Erythroblast (primary cell): ENCODE measurements at regions not wholly inside any gene's neighbourhood (a gene's known extent, or its start where the extent isn't known, plus 50 kb on each side); places are given as distances from the start of the nearest gene placed in this dataset.
"Not testable (repeated sequence)": the region's sequence is repeated elsewhere in the genome, so short reads cannot be mapped to it uniquely, and the experiment has no call there.

Experiments
- DNase-seq, 2 experiments: peaks; one replicate each; lab custom pipeline; 2025; lab: John Stamatoyannopoulos, UW
- GATA1 ChIP-seq: IDR thresholded peaks from 2 replicates; pipeline ENCODE4 v1.6.1; 2011; ENCODE audit warnings: low read depth, mild to moderate bottlenecking, control low read depth, low read length, moderate library complexity
- POLR2A ChIP-seq: IDR thresholded peaks from 2 replicates; pipeline ENCODE4 v1.6.1; 2011; ENCODE audit warnings: mild to moderate bottlenecking, low read length

- TF ChIP-seq POLR2A (no peak), GATA1 (no peak)
- no peak for DNase-seq
Measured at GRCh38 chrX:40227125-40227524, 129.4 kb upstream of the BCOR start.

DNA sequence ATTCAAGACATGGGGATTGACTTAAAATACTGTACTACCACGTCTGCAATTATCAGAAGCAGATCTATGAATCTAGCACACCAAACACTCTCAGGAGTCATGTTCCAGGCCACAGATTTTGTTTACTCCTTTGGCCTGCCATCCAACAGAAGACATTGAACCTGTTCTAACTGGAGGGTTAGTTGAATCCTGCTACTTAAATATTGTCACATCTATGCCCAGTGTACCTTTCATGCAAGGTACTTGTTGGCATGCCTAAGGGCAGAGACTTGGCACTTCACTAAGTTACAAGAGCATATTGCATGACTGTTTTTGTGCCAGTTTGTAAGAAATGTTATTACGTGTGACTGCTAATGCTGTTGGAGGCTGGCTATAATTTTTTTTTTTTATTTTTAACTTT is 126.9 kb upstream of the BCOR start:
- TF ChIP-seq GATA1 (no peak), POLR2A (no peak)
- DNase-seq: no peak

DNA sequence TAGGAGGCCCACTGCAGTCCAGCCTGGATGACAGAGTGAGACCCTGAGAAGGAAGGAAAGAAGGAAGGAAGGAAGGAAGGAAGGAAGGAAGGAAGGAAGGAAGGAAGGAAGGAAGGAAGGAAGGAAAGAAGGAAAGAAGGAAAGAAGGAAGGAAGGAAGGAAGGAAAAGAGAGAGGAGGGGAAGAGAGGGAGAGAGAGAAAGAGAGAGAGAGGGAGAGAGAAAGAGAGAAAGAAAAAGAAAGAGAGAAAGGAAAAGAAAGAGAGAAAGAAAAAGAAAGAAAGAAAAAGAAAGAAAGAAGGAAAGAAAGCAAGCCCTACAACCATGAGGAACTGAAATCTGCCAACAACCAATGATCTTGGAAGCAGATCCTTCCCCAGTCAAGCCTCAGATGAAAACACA is 124.9 kb upstream of the BCOR start:
- not testable (repeated sequence) for DNase-seq

DNA sequence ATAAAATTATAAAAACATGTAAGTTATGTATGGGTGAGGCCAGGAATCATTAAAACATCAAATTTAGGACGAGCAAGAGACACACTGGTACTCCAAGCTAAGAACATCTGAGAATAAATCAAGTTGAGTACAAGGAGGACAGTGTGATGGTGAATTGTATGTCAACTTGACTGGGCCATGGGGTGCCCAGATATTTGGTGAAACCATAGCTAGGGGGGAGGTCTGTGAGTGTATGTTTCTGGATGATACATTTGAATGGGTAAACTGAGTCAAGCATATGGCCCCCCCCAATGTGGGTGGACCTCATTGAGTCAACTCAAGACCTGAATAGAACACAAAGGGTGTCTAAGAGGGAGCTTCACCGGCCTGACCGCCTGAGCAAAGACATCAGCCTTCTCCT is 115.3 kb upstream of the BCOR start:
- DNase-seq: no peak
- TF ChIP-seq GATA1: no peak
- no peak for TF ChIP-seq POLR2A

DNA sequence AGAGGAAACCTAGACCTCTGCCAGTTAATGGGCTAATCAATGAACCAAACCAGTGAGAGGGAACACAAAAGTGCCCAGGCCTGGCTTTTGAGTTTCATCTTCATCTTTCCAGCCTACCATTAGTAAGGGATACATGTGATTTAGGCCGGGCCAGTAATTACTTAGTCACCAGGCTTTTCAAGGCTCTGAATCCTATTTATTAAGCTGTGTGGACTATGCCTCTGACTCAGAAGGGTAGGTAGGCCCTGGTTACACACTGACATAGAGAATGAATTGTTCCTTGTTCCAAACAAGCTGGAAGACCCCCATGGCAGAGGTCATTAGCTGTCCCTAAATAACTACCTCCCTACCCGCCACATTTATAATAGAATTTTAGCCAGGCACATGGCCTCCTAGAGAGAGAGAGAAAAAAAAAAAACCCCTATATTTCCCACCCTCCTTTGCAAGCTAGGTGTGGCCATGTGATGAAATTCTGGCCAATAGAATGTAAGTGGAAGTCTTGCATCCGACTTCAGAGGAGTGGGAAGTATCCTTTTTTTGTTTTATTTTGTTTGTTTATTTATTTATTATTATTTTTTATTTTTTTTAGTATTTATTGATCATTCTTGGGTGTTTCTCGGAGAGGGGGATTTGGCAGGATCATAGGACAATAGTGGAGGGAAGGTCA is 112.3 kb upstream of the BCOR start:
- DNase-seq: no peak
- TF ChIP-seq GATA1: no peak
- no peak for TF ChIP-seq POLR2A

GRCh38 chrX:40207626-40208025 is 109.9 kb upstream of the BCOR start:
- TF ChIP-seq GATA1 (no peak), POLR2A (no peak)
- DNase-seq: no peak

DNA sequence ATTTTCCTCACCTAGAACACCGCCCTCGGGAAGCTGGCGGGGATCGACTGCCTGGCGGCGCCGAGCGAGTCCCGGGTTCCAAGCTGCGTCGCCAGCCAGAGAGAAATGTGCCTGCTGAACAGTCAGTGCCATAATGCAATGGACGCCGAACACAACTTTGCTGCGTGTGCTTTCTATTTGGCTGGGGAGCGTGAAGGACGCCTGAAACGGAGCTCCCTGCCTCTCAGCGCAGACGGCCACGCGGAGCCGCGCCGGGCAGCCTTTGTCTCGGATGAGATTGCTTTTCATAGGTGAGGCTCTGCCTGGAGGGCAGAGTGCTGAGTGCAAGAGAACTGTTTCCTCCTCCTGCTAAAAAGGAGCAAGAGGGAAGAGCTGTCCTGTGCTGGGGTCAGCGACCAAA is 107.7 kb upstream of the BCOR start:
- no peak for TF ChIP-seq POLR2A
- no peak for TF ChIP-seq GATA1
- DNase-seq: no peak

GRCh38 chrX:40202456-40202855 is 104.7 kb upstream of the BCOR start:
- DNase-seq: no peak
- TF ChIP-seq GATA1: no peak
- no peak for TF ChIP-seq POLR2A

DNA sequence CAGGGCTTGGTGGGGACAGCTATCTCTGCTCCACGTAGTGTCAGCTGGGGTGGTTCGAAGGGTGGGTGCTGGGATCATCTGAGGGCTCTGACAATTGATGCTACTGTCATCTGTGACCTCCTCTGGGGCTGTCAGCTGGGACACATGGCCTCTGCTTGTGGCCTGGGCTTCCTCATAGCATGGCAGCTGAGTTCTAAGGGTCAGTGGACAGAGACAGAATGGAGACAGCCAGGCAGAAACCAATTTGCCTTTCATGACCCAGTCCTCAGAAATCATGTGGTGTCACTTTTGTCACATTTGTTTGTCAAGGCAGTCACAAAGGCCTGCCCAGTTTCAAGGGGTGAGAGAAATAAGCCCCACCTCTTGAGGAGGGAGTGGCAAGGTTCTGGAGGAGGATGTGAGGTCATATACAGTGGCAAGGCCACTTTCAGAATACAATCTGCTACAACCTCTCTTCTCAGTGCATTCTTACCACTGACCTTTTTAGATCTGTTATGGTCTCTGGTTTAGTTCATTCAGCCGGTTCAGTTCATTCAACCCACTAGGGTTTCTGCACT is 103.6 kb upstream of the BCOR start:
- TF ChIP-seq POLR2A (no peak), GATA1 (no peak)
- no peak for DNase-seq

DNA sequence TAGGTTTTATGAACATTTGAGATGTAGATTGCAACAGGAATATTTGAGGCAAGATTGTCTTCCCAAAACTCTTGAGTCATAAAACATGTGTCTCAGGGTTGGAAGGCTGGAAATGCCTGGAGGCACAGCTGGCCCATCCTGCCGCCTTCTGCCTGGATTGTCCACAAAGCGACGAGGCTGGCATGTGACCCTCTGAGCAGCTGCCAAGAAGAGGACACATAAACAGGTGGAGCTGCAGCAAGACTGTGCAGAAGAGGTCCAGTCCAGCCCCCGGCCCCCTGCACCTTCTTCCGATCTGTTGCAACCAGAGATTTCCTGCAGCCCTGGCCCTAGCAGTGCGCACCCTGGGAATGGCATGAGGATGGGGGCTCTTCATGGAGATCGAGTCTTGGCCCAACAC is 101.9 kb upstream of the BCOR start:
- DNase-seq: no peak
- TF ChIP-seq GATA1: no peak
- no peak for TF ChIP-seq POLR2A

DNA sequence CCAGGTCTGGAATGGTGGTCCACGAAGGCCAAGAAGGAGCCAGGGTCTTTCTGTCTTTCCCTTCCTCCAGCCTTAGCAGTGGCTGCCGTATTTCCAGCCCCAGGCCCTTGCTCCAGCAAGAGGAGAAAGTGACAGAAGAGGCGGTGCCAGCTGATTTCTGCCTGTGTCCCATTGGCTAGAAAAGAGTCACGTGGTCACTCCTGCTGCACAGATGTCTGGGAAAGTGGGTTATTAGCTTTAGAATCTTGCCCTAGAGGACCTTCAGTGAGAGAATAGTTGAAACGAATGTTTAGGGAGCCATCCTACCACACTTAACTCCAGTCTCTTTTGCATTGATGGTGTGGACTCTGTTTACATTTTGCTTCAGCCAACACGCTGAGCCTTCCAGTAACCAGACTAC is 99.3 kb upstream of the BCOR start:
- TF ChIP-seq GATA1 (no peak), POLR2A (no peak)
- DNase-seq: no peak

DNA sequence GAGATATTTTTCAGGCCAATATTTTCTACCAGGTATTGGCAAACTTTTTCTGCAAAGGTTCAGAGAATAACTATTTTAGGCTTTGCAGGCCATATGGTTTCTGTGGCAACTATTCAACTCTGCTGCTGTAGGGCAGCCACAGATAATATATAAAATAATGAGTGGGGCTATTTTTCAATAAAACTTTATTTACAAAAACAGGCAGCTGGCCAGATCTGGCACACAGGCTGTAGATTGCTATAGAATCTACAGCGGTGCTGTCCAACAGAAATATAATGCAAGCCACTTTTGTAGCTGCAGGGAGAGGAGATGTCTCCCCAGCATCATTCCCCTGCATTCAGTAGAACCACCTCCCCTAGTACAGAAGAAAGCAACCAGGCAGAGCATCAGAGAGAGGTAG is 97.6 kb upstream of the BCOR start:
- TF ChIP-seq POLR2A (no peak), GATA1 (no peak)
- no peak for DNase-seq

- TF ChIP-seq GATA1 (no peak), POLR2A (no peak)
- DNase-seq: no peak
Measured at GRCh38 chrX:40192196-40192595, 94.4 kb upstream of the BCOR start.

DNA sequence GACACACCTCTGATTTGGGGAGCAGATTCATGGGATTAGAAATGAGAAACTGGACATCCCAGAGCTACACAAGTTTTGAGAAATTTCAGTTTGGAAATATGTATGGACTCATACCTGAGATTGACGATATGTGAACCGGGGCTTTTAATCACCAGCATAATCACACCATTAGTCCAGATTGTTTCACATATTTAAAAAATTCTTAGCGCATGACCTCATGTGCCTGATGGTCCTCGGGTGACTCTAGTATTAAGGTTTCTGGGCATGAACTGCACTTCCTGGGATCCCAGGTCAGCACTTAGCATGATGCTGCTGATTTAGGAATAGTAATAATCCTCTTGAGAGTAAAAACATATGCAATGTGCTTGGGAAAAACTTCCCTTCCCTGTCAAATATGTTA is 91.9 kb upstream of the BCOR start:
- DNase-seq: no peak
- no peak for TF ChIP-seq POLR2A
- TF ChIP-seq GATA1: no peak
